Activated CD8-positive, alpha-beta memory T cell treated with anti-CD3 and anti-CD28 coated beads for 36 hours (primary cell): ENCODE measurements at regions not wholly inside any gene's neighbourhood (a gene's known extent, or its start where the extent isn't known, plus 50 kb on each side); places are given as distances from the start of the nearest gene placed in this dataset.
"Not testable (repeated sequence)": the region's sequence is repeated elsewhere in the genome, so short reads cannot be mapped to it uniquely, and the experiment has no call there.

ENCODE experiments used
- CTCF ChIA-PET: fragments of 350-600 bp; sonication (Branson Sonifier 250); formaldehyde crosslinking; loops from one replicate; lab custom pipeline; 2021; ENCODE audit warnings: antibody characterized with exemption; lab: Charles Lee
- POLR2A ChIA-PET: fragments of 350-600 bp; sonication (Branson Sonifier 250); formaldehyde crosslinking; loops from one replicate; lab custom pipeline; 2021; ENCODE audit warnings: antibody characterized with exemption; lab: Charles Lee

DNA sequence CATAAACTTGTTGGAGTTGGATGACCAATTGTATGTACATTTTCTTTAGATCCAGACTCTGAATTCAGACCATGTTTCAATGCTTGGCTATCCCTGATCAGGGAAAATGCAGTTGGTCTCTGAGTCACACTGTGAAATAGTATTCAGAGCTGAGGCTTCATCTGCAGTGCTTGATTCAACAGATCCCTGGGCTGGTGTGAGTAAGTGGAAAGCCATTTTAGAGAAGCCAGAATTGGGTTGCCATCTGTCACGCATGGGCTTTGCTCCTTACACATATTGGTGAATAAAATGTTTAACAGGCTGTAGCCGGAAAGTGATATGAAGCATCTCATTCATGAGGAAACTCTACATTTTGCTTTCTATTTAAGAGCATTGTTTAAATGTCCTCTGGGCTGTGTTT lies 50.0 kb upstream of the ACYP2 start:
- POLR2A ChIA-PET, result no interaction called here
- CTCF ChIA-PET, result interaction anchor here (0.5 kb wide), 1 partner anchor 20 kb away, joined by 4 read pairs; no protein-coding TSS in a partner anchor

DNA sequence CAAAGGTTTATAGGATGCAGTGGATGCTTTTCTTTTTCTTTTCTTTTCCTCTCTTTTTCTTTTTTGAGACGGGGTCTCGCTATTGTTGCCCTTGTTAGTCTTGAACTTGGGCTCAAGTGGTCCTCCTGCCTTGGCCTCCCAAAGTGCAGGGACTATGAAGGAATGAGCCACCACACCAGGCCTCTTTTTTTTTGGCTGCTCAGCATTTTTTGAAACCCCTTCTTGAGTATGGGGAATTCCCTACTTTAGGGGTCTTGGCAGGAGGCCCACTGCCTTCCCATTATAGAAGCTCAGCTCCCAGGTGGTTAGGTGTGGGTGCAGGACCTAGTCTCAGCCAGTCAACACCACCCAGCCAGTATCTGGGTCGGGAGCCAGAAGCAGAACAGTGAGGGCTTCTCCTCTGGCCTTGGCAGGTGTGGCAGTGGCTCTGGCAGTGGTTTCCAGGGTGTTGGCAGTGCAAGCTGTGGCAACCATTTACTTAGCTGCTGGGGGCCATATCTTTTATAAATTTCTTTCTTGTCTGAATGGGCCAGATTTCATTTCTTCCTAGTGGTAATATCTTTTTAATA lies 51.4 kb upstream of the ACYP2 start:
- POLR2A ChIA-PET, result no interaction called here
- CTCF ChIA-PET, result no interaction called here

DNA sequence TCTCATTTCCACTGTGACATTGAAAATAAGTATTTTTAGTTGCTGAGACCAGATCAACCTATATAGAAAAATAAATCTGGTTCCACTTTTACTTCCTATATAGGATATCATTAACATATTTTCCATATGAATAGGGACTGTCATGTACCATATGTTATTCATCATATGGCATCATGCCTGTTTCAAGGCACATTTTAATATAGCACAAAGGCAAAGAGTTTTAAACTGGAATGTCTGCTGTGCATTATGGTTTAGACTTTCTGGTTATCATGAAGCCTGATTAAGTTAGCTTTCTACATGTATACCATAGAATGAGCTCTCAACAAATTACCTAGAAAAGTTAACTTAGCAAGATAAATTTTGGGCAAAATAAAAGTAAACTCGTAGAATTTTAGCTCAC lies 53.0 kb upstream of the ACYP2 start:
- ChIA-PET POLR2A (no interaction called here), CTCF (no interaction called here)

DNA sequence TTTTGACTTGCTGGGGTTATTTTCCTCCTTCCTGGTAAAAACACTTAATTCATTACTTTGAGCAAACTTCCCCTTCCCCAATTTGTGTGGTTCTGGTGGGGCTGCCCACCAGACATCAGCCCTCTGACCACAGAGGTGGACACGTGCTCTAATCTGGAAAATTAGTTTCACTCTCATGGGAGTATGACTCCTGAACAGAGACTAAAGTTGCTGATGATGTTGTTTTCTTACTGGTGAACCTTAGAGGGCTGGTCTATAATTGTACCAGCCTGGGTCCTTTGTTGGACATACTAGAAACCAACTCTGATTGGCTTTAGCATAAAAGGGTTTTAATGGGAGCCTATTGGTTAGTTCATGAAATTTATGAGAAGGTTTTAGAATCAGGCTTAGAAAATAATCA lies 54.1 kb upstream of the ACYP2 start:
- POLR2A ChIA-PET, result no interaction called here

DNA sequence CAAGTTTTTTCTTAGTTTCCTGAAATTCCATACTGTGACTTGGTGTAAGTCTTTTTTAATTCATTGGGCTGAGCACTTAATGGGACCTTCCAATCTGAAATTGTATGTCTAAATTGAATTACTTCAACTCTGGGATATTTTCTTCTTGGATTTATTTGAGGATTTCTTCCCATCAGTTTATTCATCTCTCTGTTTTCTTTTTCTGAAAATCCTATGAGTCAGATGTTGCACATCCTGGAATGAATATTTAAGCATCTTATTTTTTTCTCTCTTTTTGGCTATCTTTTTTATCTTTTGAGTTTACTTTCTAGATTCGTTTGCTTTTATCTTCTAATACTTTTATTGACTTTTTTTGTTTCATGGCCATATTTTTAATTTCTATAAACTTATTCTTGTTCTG lies 55.4 kb upstream of the ACYP2 start:
- POLR2A ChIA-PET, result no interaction called here
- CTCF ChIA-PET, result no interaction called here

More for the DNA sequence above, 54.1 kb upstream of the ACYP2 start:
- CTCF ChIA-PET, result no interaction called here

DNA sequence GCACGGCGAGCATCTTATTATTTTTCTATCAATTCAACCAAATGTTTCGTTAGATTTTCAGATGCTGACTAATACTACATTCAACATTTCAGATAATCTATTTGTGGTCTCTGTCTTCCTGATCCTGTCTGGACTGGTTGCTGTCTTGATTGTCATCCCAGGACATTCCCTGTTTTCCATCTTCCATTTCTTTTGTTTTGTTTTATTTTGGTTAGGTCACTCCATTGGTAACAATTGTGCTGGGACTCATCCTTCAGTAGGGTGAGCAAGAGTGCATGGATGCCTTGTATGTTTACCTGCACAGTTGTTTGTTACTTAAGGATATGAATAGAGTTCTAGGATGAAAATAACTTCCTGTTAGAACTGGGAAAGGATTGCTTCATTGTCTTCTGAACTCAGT lies 55.9 kb upstream of the ACYP2 start:
- POLR2A ChIA-PET, result no interaction called here
- CTCF ChIA-PET, result no interaction called here

DNA sequence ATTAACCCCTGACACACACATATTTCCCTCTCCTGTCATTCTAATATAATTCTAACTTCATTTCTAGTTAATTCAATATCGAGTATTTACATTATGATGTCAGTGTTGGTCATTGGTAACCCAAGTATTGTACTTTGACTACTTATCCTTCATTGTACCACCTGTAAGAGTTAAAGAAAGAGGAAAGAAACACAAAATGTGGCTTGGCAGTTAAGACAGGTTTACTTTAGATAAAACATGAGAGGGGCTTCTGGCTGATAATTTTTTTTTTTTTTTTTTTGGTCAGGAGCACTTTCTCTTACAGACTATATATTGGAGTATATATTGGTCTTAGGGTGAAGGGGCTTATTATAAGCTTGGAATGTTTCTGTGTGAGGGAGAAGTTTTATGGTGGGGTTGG lies 57.0 kb upstream of the ACYP2 start:
- CTCF ChIA-PET, result no interaction called here

DNA sequence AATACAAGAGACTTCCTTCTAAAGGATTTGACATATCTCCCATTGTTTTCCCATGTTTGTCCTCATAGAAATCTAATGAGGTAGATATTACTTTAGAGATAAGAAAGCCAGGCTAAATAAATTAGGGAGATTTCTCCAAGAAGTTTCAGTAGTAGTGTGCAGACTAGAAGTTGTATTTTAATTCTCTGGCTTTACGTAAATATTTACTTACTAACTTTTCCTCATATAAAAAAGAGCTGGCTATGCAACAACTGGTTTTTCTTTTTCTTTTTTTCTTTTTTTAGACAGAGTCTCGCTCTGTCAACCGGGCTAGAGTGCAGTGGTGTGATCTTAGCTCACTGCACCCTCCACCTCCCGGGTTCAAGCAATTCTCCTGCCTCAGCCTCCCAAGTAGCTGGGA lies 60.6 kb upstream of the ACYP2 start:
- ChIA-PET POLR2A (interaction anchor here (1.1 kb wide), 1 partner anchor 84 kb away, joined by 5 read pairs; the partner anchor contains the start of gene PSME4), CTCF (no interaction called here)

More for the DNA sequence above, 57.0 kb upstream of the ACYP2 start:
- POLR2A ChIA-PET, result no interaction called here

DNA sequence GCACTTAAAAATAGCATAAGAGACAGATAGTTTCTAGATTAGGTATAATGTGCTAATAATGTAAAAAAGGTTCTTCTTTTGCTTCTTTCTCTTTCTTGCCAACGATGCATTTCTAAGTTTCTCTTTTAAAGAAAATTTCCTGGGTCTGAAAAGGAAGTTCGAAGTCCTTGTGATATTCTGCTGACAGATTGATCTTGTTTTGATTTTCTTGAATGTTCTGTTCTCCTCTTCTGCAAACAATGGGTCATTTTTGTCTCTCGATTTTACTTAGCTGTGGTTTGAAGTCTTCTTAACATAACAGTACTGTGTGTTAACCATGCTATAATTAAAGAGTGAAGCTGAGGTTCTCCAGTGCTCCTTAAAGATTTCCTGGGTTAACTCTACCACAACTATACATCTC lies 61.1 kb upstream of the ACYP2 start:
- ChIA-PET CTCF (no interaction called here), POLR2A (interaction anchor here (1.1 kb wide), 1 partner anchor 83 kb away, joined by 5 read pairs; the partner anchor contains the start of gene PSME4)

DNA sequence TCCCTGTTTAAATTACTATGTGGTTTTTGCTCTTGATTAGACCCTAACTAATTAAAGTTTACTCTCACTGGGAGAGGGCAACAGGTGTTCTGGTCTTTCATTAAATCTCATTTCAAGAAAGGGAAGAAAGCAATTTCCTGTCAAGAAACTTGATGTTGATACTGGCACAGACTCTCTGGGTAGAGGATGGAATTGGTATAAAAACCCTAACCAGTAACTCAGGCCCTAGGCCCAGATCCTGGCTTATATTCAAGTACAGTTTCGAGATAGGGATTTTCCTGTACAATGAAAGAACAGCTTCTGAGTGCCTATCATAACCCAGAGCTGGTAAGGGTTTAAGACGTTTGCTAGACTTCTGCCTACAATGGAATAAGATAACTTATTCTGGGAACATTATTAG lies 61.6 kb upstream of the ACYP2 start:
- ChIA-PET POLR2A (no interaction called here), CTCF (no interaction called here)

DNA sequence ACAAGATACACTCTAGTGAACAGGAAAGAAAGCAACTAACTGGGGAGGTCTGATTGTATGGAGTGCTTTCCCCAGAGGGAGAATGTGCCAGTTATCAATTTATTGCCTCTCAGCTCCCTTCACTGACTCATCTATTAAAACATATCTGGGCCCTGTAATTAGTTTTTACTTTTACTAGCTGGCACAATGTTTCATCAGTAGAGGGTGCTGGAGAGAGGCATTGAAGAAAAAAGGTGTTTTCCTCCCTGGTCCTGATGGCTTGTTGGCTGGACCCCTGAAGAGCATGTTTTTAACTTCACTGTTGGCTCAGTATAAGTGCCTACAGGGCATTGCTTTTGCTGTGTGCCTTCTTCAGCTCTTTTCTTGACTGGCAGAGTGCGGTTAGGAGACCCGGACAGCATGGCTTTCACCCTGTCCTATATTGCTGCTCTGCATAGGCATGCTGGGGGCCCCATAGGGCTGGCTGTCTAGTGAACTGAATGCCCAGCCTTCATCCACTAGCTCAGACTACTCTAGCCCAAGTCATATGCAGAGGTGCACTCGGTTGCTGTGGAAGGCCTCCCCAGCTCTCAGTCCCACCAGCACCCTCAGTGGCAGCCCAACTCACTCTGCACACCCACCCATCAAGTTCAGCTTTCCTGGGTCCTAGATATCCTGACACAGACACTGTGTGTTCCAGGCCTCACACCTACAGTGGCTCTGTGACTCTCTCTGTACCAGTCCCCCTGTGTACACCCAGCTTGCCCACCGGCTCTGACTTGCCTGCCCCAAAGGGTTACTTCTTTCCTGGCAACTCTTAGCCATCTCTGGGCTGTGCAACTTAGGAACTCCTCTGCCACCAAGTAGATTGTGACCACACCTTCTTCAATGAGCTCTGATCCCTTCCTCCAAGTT lies 62.3 kb upstream of the ACYP2 start:
- ChIA-PET CTCF (no interaction called here), POLR2A (no interaction called here)

DNA sequence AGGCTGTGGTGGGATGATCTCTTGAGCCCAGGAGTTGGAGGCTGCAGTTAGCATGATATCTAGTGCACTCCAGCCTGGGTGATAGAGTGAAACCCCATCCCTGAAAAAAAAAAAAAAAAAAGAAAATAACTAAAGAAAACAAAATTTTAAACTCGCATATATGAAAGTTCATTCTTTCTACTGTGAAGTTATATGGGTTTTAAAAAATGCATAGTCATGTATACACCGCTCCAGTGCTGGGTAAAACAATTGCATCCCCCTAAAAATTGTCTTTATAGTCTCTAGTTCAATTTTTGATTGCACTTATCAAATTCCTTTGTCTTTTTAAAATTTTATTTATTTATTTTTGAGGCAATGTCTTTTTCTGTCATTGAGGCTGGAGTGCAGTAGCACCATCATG lies 65.0 kb upstream of the ACYP2 start:
- ChIA-PET POLR2A (no interaction called here), CTCF (no interaction called here)

DNA sequence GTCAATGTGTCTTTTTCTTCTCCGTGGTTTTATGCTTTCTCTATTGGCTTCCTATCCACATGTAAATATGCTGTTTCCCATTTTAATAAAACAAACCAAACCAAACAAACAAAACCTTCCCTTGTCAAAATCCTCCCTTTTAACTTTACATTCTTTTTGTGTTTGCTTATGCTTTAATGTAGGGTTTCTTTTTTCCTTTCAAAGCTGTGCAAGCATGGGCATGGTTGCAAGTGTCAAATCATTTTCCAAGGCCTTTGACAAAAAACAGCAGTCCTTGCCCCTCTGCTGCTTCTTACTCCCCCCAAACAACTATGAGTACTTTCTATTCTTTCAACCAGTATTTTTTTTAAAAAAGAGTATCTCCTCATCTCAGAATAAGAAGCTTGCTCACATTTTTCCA lies 66.0 kb upstream of the ACYP2 start:
- POLR2A ChIA-PET, result no interaction called here

DNA sequence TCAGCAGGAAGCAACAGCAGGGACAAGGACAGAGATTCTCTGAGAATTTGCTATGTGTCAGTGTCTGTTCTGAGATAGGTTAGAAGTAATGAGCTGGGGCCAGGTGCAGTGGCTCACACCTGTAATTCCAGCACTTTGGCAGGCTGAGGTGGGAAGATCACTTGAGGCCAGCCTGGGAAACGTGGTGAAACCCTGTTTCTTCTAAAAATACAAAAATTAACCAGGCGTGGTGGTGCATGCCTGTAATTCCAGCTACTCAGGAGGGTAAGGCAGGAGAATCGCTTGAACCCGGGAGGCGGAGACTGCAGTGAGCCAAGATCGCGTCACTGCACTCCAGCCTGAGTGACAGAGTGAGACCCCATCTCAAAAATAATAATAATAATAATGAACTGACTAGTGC lies 66.5 kb upstream of the ACYP2 start:
- CTCF ChIA-PET, POLR2A ChIA-PET: not testable (repeated sequence)

More for the DNA sequence above, 66.0 kb upstream of the ACYP2 start:
- CTCF ChIA-PET, result no interaction called here

DNA sequence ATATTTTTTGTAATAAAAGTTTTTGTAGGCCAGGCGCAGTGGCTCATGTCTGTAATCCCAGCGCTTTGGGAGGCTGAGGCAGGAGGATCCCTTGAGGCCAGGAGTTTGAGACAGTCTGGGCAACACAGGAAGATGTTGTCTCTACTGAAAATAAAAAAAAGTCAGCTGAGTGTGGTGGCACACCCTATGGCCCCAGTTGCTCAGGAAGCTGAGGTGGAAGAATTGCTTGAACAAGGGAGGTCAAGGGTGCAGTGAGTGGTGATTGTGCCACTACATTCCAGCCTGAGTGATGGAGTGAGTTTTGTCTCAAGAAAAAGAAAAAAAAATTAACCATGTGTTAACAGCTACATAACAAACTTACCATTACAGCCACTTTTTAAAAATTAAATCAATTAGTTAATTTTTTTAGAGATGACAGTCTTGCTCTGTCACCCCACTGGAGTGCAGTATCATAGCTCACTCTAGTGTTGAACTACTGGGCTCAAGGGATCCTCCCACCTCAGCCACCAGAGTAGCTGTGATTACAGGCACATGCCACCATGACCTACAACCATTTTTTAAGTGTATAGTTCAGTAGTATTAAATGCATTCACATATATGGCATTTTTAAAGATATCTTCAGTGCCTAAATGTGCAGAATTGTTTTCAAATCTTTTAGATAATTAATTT lies 67.2 kb upstream of the ACYP2 start:
- ChIA-PET POLR2A (no interaction called here), CTCF (interaction anchor here (0.6 kb wide), 1 partner anchor 218 kb away, joined by 3 read pairs; no protein-coding TSS in a partner anchor)

DNA sequence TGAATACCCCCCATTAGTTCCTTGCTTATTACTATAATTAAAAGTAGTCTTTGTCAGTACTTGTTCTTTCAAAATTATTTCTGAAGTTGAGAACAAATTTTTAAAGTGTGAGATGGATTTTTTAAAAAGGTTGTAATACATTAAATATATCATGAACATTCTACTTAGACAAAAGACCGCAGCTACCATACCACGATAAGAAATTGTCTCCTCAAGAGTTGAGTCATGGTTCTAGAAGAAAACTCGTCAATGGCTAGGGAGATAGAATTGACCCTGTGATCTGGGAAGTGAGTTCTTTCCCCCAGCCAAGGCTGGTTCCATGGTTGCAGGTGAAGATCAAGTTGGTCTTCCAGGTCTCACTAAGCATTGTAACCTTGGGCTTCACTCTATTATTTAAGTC lies 67.8 kb upstream of the ACYP2 start:
- POLR2A ChIA-PET, result no interaction called here

DNA sequence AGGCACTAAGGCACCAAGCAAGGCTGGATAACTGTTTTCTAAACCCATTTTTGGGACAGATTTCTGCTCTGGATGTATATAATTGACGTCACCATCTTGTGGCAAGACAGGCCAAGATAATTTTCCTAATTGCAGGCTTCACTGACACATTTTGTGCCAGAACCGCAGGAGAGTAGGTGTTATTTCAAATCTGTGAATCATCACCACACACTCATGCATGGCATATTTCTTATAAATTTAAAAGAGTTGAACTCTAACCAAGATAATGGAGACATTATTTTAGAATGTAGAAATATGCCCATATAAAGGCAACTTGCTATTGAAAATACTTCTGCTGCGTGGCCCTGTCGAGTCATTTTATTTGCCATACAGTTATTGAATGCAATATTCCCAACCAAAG lies 68.3 kb upstream of the ACYP2 start:
- ChIA-PET CTCF (no interaction called here), POLR2A (no interaction called here)

More for the DNA sequence above, 67.8 kb upstream of the ACYP2 start:
- CTCF ChIA-PET, result no interaction called here

DNA sequence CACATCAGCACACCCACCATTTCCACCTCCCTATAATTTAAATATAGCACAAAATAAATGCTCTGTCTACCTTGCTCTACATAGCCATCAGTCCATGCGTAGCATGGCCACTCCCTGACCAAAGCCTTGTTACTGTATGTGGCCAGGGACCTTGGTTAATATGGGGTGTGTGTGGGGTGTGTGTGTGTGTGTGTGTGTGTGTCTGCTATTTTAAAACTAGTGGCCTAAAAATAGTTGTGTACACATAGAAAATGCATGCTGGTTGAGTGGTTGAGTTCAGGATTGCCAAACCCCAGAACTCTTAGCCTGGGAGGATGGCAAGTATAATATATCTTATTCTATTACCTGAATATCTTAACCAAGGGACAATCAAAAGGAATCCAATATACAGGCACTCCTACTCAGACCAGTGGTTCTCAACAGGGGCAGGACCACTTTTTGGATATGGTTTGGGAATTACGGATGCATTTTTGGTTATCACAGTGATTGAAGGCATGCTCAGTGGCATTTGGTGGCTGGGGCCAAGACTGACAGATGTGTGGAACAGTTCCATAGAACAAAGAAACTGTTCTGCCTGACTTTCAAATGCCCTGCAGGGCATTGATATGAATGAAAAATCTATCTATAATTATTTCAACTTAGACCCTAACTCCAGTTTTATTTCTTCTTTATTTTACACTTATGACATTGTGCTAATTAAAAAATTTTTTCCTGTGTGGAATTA lies 72.3 kb upstream of the PSME4 start:
- POLR2A ChIA-PET, result no interaction called here
- CTCF ChIA-PET, result no interaction called here

DNA sequence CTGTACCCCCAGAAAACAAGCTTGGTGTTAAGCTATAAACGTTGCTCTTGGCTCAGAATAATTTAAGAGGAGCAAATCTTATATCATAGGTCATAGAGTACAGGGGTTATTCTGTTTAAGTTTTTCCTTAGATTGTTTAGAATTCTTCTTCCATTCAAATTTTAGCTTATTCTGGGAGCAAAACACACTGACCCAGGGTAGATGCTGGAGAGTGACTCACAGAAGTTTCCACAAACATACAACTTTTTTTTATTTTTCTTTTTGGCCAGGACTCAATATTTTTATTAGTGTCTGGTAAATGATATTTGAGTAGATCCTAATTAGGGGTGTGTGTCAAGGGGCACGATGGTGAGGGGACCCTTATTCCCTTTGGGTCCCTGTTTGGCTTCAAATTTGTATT lies 71.5 kb upstream of the PSME4 start:
- POLR2A ChIA-PET, result no interaction called here
- CTCF ChIA-PET, result no interaction called here

DNA sequence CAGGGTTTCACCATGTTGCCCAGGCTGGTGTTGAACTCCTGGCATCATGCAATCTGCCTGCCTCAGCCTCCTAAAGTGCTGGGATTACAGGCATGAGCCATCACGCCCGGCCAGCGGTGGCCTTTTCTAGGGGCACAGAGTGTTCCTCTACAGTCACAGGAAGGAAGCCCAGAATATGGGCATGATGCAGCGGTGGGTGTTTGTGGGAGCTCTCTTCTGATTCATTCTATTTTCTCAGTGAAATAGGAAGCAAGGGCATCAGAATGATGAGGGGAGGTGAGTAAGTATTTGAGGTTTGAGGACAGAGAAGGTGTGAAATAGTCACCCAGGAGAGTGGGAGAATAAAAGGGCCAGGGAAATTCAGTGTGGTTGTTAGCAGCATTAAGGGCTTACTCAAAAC lies 70.3 kb upstream of the PSME4 start:
- POLR2A ChIA-PET, result interaction anchor here (0.7 kb wide), 1 partner anchor 71 kb away, joined by 3 read pairs; no protein-coding TSS in a partner anchor

More for the DNA sequence above, 70.3 kb upstream of the PSME4 start:
- CTCF ChIA-PET, result no interaction called here
